PFSK-1 (cell line): ENCODE measurements at regions not wholly inside any gene's neighbourhood (a gene's known extent, or its start where the extent isn't known, plus 50 kb on each side); places are given as distances from the start of the nearest gene placed in this dataset.

Experiments used
- FOXP2 ChIP-seq: optimal IDR thresholded peaks from 2 replicates; pipeline ENCODE3; 2011; ENCODE audit warnings: borderline replicate concordance, control low read depth, inconsistent platforms; ENCODE audit not compliant: insufficient read depth; ENCODE audit errors: extremely low read length, extremely low read depth
- POLR2AphosphoS5 ChIP-seq: IDR thresholded peaks from 2 replicates; pipeline ENCODE4 v1.6.1; 2012; ENCODE audit warnings: low read depth, mild to moderate bottlenecking, control low read depth, low read length, moderate library complexity
- SIN3A ChIP-seq: IDR thresholded peaks from 2 replicates; pipeline ENCODE4 v1.6.1; 2012; ENCODE audit warnings: mild to moderate bottlenecking, low read length, moderate library complexity, borderline replicate concordance; ENCODE audit not compliant: insufficient read depth
- TAF1 ChIP-seq: IDR thresholded peaks from 2 replicates; pipeline ENCODE4 v1.6.1; 2012; ENCODE audit warnings: low read length, control low read depth, borderline replicate concordance; ENCODE audit not compliant: insufficient read depth
- TF ChIP-seq, protein P1 (sequence below), 2 experiments: IDR thresholded peaks; 2 replicates each; pipeline versions ENCODE4 v1.6.1 to v1.8.0; 2011 to 2012; ENCODE audit warnings: low read depth in 2 of 2, low read length in 2 of 2, control low read depth in 1 of 2, inconsistent platforms in 1 of 2, mild to moderate bottlenecking in 1 of 2, moderate library complexity in 1 of 2; ENCODE audit not compliant: insufficient read depth in 1 of 2

GRCh38 chr6:90947184-90948064, 360.6 kb upstream of the MAP3K7 start:
- TF ChIP-seq SIN3A (no peak), FOXP2 (no peak)
- TF ChIP-seq, protein P1, sequence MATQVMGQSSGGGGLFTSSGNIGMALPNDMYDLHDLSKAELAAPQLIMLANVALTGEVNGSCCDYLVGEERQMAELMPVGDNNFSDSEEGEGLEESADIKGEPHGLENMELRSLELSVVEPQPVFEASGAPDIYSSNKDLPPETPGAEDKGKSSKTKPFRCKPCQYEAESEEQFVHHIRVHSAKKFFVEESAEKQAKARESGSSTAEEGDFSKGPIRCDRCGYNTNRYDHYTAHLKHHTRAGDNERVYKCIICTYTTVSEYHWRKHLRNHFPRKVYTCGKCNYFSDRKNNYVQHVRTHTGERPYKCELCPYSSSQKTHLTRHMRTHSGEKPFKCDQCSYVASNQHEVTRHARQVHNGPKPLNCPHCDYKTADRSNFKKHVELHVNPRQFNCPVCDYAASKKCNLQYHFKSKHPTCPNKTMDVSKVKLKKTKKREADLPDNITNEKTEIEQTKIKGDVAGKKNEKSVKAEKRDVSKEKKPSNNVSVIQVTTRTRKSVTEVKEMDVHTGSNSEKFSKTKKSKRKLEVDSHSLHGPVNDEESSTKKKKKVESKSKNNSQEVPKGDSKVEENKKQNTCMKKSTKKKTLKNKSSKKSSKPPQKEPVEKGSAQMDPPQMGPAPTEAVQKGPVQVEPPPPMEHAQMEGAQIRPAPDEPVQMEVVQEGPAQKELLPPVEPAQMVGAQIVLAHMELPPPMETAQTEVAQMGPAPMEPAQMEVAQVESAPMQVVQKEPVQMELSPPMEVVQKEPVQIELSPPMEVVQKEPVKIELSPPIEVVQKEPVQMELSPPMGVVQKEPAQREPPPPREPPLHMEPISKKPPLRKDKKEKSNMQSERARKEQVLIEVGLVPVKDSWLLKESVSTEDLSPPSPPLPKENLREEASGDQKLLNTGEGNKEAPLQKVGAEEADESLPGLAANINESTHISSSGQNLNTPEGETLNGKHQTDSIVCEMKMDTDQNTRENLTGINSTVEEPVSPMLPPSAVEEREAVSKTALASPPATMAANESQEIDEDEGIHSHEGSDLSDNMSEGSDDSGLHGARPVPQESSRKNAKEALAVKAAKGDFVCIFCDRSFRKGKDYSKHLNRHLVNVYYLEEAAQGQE (IDR thresholded peaks at IDR 0.05; ENCODE audit: insufficient read depth in 1 of 2, low read depth in 2 of 2, low read length in 2 of 2) = peak; percentile 16 to 74; a peak in 1 of 4 replicates

- no peak for TF ChIP-seq POLR2AphosphoS5
Observed at GRCh38 chr6:90941885-90942284, 355.0 kb upstream of the MAP3K7 start.

DNA sequence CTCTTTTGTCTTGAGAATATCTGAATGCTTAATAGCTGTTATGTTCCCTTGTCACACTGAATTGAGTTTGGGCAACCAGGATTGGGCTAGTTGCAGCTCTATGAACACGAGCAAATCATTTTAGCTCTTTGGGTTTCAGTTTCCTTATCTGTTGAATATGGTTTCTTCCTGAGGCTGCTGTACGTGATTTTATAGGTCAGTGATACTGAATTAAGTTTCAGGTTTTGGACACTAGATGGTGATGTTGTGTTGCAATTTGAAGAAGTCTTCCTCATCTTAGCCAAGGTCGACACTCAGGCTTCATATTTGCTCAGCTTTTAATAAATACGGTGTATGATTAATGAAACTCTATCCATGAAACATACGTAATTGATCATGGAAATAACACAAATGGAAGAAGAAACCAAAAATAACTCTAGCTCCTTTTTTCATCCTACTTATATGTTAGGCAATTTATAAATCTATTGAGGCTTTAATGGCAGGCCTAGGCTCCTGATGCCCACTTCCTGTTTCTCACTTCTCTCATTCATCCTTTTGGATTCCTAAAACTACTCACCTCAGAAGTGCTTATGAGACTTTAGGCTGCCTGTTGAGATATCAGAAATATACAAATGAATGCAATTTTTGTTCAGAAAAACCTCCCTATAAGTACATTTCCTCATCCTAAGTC, 354.1 kb upstream of the MAP3K7 start:
- TF ChIP-seq FOXP2 = no peak
- no peak for TF ChIP-seq SIN3A
- TF ChIP-seq, protein P1 (IDR thresholded peaks at IDR 0.05; ENCODE audit: insufficient read depth in 1 of 2, low read depth in 2 of 2, low read length in 2 of 2) = no peak
- no peak for TF ChIP-seq POLR2AphosphoS5
- no peak for TF ChIP-seq TAF1

- TF ChIP-seq TAF1 = no peak
- no peak for TF ChIP-seq SIN3A
- TF ChIP-seq POLR2AphosphoS5 = no peak
- TF ChIP-seq, protein P1 (IDR thresholded peaks at IDR 0.05; ENCODE audit: insufficient read depth in 1 of 2, low read depth in 2 of 2, low read length in 2 of 2) = no peak
- no peak for TF ChIP-seq FOXP2
Observed at GRCh38 chr6:90939906-90940305, 353.0 kb upstream of the MAP3K7 start.

DNA sequence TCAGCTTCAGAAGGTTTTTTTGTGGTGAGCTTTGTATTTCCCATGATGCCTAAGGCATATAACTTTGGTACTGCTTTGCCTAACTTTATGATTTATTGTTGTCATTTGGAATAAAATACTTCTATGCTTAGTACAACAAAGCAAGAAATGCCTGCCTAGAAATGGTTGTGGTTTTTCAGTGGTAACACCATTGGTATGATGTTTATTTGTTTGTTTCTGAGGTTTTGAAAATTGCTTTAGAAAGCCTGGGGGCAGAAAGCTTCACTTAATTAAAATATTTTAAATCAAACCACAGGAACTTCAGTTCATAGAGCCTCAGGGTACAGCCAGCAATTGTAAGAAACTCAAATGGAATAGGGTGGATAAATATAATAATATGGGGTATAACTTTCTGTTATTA, 351.2 kb upstream of the MAP3K7 start:
- TF ChIP-seq, protein P1 (IDR thresholded peaks at IDR 0.05; ENCODE audit: insufficient read depth in 1 of 2, low read depth in 2 of 2, low read length in 2 of 2) = no peak
- no peak for TF ChIP-seq FOXP2
- TF ChIP-seq TAF1 = no peak
- no peak for TF ChIP-seq SIN3A
- no peak for TF ChIP-seq POLR2AphosphoS5
